Activated naive CD8-positive, alpha-beta T cell treated with anti-CD3 and anti-CD28 coated beads, Interleukin-2, amount 10 ng/mL, durations not matched to agents 7 days and 5 days (primary cell): ENCODE measurements at regions not wholly inside any gene's neighbourhood (a gene's known extent, or its start where the extent isn't known, plus 50 kb on each side); places are given as distances from the start of the nearest gene placed in this dataset.

ENCODE experiments used
- ATAC-seq: fragments of 150-1000 bp; cut with Tn5 transposase; one replicate; pipeline ENCODE4 v1.10.0; 2021; ENCODE audit warnings: low read depth, moderate library complexity
- POLR2A ChIA-PET: fragments of 350-600 bp; sonication (Branson Sonifier 250); formaldehyde crosslinking; loops from one replicate; lab custom pipeline; 2021; ENCODE audit warnings: antibody characterized with exemption; lab: Charles Lee
- DNase-seq: peaks from one replicate; pipeline ENCODE4 v3.0.0; 2021
- H3K27ac Mint-ChIP-seq: one replicate; pipeline ENCODE4 v1.8.0; 2022; ENCODE audit warnings: mild to moderate bottlenecking, mixed read lengths
- H3K27me3 Mint-ChIP-seq: one replicate; pipeline ENCODE4 v1.8.0; 2022; ENCODE audit warnings: mild to moderate bottlenecking, moderate library complexity, mixed read lengths
- H3K36me3 Mint-ChIP-seq: one replicate; pipeline ENCODE4 v1.8.0; 2021; ENCODE audit warnings: mild to moderate bottlenecking, mixed read lengths
- H3K4me1 Mint-ChIP-seq: one replicate; pipeline ENCODE4 v1.8.0; 2021; ENCODE audit warnings: mixed read lengths
- H3K4me3 Mint-ChIP-seq: one replicate; pipeline ENCODE4 v1.8.0; 2022; ENCODE audit warnings: mild to moderate bottlenecking, moderate library complexity, mixed read lengths
- H3K9me3 Mint-ChIP-seq: one replicate; pipeline ENCODE4 v1.8.0; 2021; ENCODE audit warnings: mixed read lengths

DNA sequence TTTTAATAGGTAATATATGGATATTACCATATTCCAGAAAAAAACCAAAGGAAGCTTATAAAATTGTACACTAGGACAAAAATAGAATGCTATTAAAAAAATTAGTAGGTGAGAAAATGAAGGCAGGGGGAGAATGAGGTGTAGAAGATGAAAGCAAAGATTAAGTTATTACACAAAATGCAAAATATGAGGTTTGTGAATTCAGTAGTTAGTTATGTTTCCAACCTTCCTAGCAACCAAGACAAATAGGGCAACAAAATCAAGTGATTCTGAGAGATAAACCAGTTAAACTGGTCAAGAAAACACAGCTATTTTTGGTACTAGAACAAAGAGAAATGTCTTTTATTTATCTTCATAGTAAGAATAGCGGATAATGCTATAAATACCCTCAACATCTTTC, 300.0 kb upstream of the RASGEF1B start:
- Mint-ChIP-seq H3K27me3 (no peaks in the 10 kb centered on the region), H3K4me3 (no peak overlapping the region), H3K4me1 (no peaks in the 10 kb centered on the region), H3K9me3 (peaks cover 2% of the 10 kb centered on the region), H3K27ac (no peak overlapping the region), H3K36me3 (no peaks in the 10 kb centered on the region)
- POLR2A ChIA-PET, result no interaction called here
- DNase-seq (no peak), ATAC-seq (no peak)

DNA sequence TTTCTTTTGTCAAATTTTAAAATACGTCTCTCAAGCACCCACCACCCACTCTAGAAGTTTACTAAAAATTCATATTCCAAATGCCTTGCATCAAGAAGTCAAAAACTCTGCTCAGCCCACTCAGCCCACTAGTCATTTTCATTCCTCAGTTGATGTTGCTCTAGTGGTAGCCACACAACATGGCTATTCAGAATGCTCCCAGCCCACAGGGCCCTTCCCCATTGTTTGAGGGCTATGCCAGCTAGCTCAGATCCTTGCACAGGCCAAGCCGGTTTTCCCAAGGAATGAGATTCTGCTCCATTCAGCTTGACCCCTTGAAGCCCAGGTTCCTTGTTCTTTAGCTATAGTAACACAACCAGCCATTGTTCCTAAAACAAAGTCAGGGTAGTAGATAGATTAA, 297.5 kb upstream of the RASGEF1B start:
- Mint-ChIP-seq H3K27me3 (no peaks in the 10 kb centered on the region), H3K4me1 (no peaks in the 10 kb centered on the region), H3K9me3 (peaks cover 2% of the 10 kb centered on the region), H3K27ac (no peak overlapping the region), H3K4me3 (no peak overlapping the region), H3K36me3 (no peaks in the 10 kb centered on the region)
- DNase-seq, result no peak
- POLR2A ChIA-PET, result no interaction called here
- ATAC-seq, result no peak

DNA sequence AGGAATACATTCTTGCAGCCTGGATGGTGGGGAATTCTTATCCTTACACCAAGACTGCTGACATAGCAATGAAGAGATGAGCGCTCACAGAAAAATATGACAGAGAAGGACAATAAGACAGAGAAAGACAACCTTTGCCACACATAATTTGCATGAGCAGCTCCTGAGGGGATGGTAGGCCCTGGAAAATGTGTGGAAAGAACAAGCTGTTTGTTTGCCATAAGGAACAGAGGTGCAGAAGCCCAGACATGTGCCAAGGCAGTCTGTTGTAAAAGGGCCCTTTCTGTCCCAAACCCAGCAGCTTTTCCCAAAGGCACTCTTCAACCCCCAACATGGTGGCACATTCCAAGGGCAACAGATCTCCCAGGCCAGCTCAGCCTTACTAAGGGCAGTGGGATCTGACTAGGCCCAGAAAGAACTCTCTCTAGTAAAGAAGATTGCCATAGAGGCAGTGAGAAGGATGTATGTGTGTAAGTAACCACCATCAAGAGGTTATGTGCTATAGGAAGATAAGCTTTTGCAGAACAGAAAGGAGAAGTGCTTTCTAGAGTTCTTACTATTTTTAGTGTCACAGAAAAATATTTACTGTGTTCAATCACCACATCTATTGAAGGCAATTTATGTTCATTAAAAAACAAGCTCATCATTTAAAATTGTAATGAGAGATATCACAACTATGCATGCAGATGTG, 287.0 kb upstream of the RASGEF1B start:
- DNase-seq (no peak), ATAC-seq (no peak)
- Mint-ChIP-seq H3K27ac (no peak overlapping the region), H3K9me3 (no peaks in the 10 kb centered on the region), H3K36me3 (peaks cover 2% of the 10 kb centered on the region), H3K4me1 (peaks cover 7% of the 10 kb centered on the region), H3K27me3 (no peaks in the 10 kb centered on the region), H3K4me3 (no peak overlapping the region)
- POLR2A ChIA-PET, result no interaction called here

DNA sequence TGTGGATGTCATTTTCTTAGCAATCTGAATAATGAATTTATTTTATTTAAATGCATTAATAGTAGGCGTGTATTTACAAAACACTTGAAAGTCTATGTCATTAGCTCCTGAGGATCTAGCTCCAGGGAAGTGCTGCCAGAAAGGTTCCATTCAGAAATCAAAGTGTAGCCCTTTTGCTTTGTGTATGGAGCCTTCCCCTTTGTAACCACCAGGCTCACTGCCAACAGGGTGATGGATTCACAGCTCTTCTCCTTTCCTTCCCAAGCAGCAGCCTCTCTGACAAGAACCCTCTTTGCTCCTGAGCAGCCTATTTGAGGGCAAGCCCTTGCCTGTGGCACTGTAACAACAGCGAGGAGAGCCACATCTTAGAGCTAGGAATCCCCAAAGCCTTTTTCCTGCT, 286.0 kb upstream of the RASGEF1B start:
- DNase-seq, result no peak

DNA sequence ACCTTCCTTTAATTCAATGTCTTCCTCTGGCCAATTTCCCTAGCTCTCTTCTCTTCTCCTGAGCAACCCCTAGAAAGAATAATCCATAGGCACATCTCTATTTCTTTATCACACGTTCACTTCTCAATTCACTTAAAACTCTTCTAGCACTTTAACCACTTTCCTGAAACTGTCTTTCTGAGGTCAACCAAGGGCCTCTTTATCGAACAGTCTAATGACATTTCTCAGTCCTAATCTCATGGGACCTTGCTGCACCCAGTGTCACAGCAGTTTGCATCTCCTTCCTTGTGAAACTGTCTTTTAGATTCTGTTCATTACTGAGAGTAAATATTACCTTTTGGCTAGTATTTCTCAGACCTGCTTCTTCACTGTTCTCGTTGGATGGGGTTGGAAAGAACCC, 285.3 kb upstream of the RASGEF1B start:
- Mint-ChIP-seq H3K4me1 (peaks cover 7% of the 10 kb centered on the region), H3K27ac (no peak overlapping the region), H3K4me3 (no peak overlapping the region), H3K27me3 (no peaks in the 10 kb centered on the region), H3K36me3 (peaks cover 2% of the 10 kb centered on the region), H3K9me3 (no peaks in the 10 kb centered on the region)
- no peak for DNase-seq
- POLR2A ChIA-PET, result no interaction called here
- ATAC-seq, result no peak

More for the DNA sequence above, 286.0 kb upstream of the RASGEF1B start:
- no peak overlapping the region for H3K4me3 Mint-ChIP-seq
- ATAC-seq, result no peak
- no peaks in the 10 kb centered on the region for H3K9me3 Mint-ChIP-seq
- H3K4me1 Mint-ChIP-seq, result peaks cover 7% of the 10 kb centered on the region
- H3K27ac Mint-ChIP-seq, result no peak overlapping the region
- no peaks in the 10 kb centered on the region for H3K27me3 Mint-ChIP-seq
- peaks cover 2% of the 10 kb centered on the region for H3K36me3 Mint-ChIP-seq
- POLR2A ChIA-PET, result no interaction called here

DNA sequence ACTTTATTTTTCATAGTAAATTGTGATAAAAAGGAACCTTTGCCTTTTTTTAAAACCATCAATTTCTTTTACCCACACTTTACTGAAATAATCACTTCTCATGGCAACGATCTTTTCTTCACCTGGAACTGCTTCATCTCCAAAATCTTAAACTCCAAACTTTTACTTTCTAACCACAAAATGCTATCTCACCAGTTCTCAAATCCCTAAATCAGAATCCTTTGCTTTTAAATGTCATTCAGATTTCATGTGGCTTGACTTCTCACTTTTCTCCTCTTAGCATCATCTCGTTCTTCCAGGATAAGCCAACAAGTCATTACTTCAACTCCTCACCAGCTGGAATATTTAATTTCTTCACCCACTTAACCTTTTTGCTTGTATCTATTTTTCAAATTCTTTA, 284.3 kb upstream of the RASGEF1B start:
- H3K27ac Mint-ChIP-seq, result no peak overlapping the region

DNA sequence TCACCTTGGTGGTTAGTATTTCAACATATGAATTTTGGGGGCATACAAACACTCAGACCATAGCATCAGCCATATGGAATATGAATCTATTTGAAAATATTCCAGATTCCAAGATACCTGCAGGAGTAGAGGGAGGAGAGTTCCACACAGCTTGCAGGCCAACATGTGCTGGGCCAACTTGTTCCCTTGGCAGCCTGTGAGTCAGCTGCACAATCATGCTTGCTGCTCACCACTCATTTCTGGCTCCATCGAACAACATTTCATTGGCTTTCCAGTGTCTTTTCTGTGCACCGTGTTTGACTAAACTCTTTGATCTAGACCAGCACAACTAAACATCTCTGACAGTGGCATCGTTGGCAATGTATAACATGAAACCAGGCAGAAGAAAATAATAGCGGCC, 282.5 kb upstream of the RASGEF1B start:
- Mint-ChIP-seq H3K4me3 (no peak overlapping the region), H3K27ac (no peak overlapping the region), H3K4me1 (peaks cover 7% of the 10 kb centered on the region), H3K36me3 (no peaks in the 10 kb centered on the region), H3K27me3 (no peaks in the 10 kb centered on the region), H3K9me3 (no peaks in the 10 kb centered on the region)
- DNase-seq (no peak), ATAC-seq (no peak)
- POLR2A ChIA-PET, result interaction anchor here (0.6 kb wide), 1 partner anchor 142 kb away, joined by 6 read pairs; no protein-coding TSS in a partner anchor

More for the DNA sequence above, 284.3 kb upstream of the RASGEF1B start:
- Mint-ChIP-seq H3K4me1 (peaks cover 7% of the 10 kb centered on the region), H3K9me3 (no peaks in the 10 kb centered on the region), H3K4me3 (no peak overlapping the region), H3K36me3 (peaks cover 2% of the 10 kb centered on the region), H3K27me3 (no peaks in the 10 kb centered on the region)
- DNase-seq (no peak), ATAC-seq (no peak)
- POLR2A ChIA-PET, result no interaction called here

DNA sequence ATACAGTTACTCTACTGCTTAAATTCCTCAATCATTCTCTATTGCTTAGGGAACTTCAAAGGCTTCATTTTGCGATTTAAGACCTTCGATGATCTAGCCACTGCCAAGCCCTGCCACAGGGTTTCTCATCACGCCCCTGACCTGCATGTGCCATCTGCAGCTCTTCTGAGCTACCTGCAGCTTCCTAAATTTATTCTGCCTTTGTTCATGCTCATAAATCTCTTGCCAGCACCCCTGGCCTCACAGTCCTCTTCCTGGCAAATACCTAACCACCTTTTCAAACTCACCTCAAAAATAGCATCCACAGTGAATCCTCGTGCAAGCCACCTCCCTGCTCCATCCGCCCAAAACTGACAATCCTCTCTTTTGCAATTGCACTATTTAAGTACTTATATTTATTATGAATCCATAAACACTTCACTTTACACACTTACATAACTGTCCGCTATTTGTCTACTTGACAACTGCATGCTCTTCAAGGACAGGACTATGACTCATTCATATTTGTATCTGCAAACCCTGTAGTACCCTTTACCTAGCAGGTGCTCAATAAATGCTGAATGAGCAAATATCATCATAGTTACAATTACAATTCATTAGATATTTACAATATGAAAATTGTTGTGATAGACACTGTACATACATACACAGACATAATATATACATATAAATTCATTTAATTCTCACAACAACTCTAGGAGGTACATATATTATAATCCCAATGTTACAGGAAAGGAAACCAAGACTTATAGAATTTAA, 280.0 kb upstream of the RASGEF1B start:
- no peak for DNase-seq
- H3K27me3 Mint-ChIP-seq, result no peaks in the 10 kb centered on the region
- no peak for ATAC-seq
- no peaks in the 10 kb centered on the region for H3K9me3 Mint-ChIP-seq
- no peaks in the 10 kb centered on the region for H3K36me3 Mint-ChIP-seq
- POLR2A ChIA-PET, result no interaction called here
- no peak overlapping the region for H3K27ac Mint-ChIP-seq
- peaks cover 6% of the 10 kb centered on the region for H3K4me1 Mint-ChIP-seq
- no peak overlapping the region for H3K4me3 Mint-ChIP-seq

DNA sequence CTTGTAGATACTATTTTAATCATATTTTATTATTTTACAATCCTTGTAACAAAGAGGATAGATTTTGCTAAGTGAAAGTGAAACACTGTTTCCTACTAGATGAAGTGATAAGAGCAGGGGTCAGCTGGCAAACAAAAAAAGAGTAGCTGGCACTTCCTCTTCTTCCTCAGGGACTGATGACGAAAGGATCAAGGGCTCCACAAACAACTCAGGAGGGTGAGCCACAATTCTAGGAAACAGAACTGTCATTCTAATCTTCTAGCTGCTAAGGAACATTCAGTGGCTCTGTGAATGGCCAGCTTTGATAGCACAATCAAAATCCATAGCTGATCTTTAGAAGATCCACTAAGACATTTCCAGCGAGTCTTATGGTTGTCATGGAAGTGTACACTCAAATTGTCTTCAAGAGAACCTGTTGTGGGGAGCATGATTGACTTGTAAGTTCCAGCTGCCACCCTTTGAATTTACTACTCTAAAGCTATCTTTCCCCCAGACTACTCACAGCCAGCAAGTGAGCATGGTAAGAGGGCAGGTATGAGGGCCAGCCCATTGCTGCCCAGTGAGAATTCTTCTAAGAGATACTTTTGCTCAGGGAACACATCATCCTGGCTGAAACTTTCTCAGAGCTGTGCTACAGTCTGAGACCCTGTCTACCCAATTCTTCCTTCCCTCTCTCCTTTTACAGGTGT, 275.7 kb upstream of the RASGEF1B start:
- DNase-seq (no peak), ATAC-seq (no peak)
- POLR2A ChIA-PET, result interaction anchor here (0.6 kb wide), 1 partner anchor 257 kb away, joined by 3 read pairs; no protein-coding TSS in a partner anchor
- no peak overlapping the region for H3K4me3 Mint-ChIP-seq
- H3K27me3 Mint-ChIP-seq, result no peaks in the 10 kb centered on the region
- H3K27ac Mint-ChIP-seq, result no peak overlapping the region
- no peaks in the 10 kb centered on the region for H3K36me3 Mint-ChIP-seq
- H3K4me1 Mint-ChIP-seq, result peaks cover 4% of the 10 kb centered on the region
- no peaks in the 10 kb centered on the region for H3K9me3 Mint-ChIP-seq

DNA sequence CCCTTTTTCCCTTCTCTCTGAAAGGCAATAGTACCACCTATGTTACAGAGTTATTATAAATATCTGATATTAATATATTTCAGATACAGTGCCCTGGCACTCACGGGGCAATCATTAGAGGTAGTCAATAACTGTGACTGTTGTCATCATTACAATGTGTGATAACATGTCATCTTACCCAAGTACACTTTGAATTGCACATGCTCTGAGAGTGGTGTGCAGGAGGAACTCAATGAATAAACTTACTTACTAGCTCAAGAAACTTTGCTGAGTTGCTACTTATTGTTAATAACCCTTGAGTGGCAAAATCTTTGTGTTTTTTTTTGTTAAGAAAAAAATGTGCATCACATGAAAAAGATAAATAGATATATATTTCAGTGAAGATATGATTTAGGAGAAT, 275.1 kb upstream of the RASGEF1B start:
- Mint-ChIP-seq H3K4me1 (peaks cover 4% of the 10 kb centered on the region), H3K27ac (no peak overlapping the region), H3K27me3 (no peaks in the 10 kb centered on the region), H3K9me3 (no peaks in the 10 kb centered on the region), H3K36me3 (no peaks in the 10 kb centered on the region), H3K4me3 (no peak overlapping the region)
- POLR2A ChIA-PET, result no interaction called here
- ATAC-seq (no peak), DNase-seq (no peak)

DNA sequence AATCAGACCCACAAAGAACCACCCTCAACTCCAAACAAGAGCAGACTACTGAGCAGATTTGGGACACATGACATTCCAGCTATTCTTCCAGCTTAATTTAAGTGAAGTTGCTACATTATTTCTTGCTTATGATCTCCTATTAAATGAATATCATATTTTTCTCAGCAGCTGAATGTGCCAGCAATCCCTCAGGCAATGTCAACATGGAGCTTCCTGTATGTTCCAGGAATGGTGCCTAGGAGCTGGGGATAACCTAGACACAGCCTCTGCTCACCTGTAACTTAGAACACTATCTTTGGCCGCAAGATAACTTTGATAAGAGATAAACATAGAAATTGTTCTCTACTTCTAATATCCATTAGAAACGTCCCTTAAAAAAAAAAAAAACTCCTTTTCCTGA, 274.4 kb upstream of the RASGEF1B start:
- Mint-ChIP-seq H3K27me3 (no peaks in the 10 kb centered on the region), H3K27ac (no peak overlapping the region), H3K9me3 (no peaks in the 10 kb centered on the region), H3K4me3 (no peak overlapping the region), H3K36me3 (no peaks in the 10 kb centered on the region), H3K4me1 (peaks cover 4% of the 10 kb centered on the region)
- DNase-seq (no peak), ATAC-seq (no peak)
- POLR2A ChIA-PET, result no interaction called here

DNA sequence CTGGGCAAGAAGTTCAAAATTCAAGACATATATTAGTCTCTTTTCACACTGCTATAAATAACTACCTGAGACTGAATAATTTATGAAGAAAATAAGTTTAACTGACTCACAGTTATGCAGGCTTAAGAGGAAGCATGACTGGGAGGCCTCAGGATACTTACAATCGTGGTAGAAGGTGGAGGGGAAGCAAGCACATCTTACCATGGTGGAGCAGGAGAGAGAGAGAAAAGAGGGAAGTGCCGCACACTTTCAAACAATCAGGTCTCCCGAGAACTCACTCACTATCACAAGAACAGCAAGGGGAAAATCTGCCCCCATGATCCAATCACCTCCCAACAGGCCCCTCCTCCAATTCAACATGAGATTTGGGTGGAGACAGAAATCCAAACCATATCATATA, 273.3 kb upstream of the RASGEF1B start:
- ATAC-seq (no peak), DNase-seq (no peak)
- Mint-ChIP-seq H3K4me3 (no peak overlapping the region), H3K9me3 (no peaks in the 10 kb centered on the region), H3K27me3 (no peaks in the 10 kb centered on the region), H3K4me1 (peaks cover 4% of the 10 kb centered on the region), H3K27ac (no peak overlapping the region), H3K36me3 (no peaks in the 10 kb centered on the region)
- POLR2A ChIA-PET, result no interaction called here

DNA sequence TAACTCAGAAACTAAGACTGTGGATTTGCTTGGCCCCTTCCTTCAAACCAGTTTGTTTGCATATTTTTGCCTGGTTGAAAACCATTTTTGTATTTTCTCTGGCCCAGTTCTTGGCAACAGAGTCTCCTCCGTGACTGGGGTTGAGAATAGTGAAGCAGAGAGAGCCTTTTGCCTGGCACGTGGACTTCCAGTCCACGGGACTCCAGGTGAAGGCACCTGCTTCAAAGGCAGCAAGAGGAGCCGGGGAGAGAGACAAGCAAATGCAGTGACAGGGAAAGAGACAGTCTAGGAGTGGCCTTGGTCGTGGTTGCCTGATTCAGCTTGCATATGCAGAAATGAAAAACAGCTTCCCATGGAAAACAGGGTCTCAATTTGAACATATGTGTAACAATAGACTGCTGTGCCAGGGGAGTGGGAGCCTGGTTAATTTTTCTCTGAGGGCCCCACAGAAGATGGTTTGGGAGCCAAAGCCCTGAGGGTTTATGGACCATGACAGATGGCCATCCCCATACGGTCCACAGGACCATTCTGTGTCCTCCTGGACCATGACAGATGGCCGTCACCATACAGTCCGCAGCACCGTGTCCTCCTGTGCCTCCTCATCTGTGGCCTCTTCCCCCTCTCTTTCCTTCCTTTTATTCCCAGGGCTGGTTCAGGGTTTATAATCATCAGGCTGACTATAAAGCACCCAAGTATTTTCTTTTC, 272.2 kb upstream of the RASGEF1B start:
- POLR2A ChIA-PET, result no interaction called here
- no peak for ATAC-seq
- H3K9me3 Mint-ChIP-seq, result no peaks in the 10 kb centered on the region

More for the DNA sequence above, 272.2 kb upstream of the RASGEF1B start:
- no peaks in the 10 kb centered on the region for H3K27me3 Mint-ChIP-seq
- DNase-seq, result no peak
- H3K36me3 Mint-ChIP-seq, result no peaks in the 10 kb centered on the region
- H3K4me3 Mint-ChIP-seq, result no peak overlapping the region
- peaks cover 6% of the 10 kb centered on the region for H3K4me1 Mint-ChIP-seq
- no peak overlapping the region for H3K27ac Mint-ChIP-seq
